Thyroid gland (tissue), 4 donors: ENCODE measurements at regions not wholly inside any gene's neighbourhood (a gene's known extent, or its start where the extent isn't known, plus 50 kb on each side); places are given as distances from the start of the nearest gene placed in this dataset.

Experiments used
- POLR2A ChIP-seq, 2 donors: fragments of 450-650 bp; IDR thresholded peaks; one replicate each; pipeline ENCODE4 v1.6.1; 2017; ENCODE audit warnings: antibody characterized with exemption in 2 of 2, mild to moderate bottlenecking in 2 of 2, moderate library complexity in 1 of 2
- TF ChIP-seq, protein P1 (sequence below), 6 experiments: fragments of 200-600 bp in 3 of 6; fragments of 450-650 bp in 3 of 6; sonication (generic) in 3 of 6; IDR thresholded peaks; one replicate each; pipeline ENCODE4 v1.5.1; 2016 to 2019; ENCODE audit warnings: antibody characterized with exemption in 6 of 6, mild to moderate bottlenecking in 2 of 6, inconsistent platforms in 1 of 6, moderate library complexity in 1 of 6

DNA sequence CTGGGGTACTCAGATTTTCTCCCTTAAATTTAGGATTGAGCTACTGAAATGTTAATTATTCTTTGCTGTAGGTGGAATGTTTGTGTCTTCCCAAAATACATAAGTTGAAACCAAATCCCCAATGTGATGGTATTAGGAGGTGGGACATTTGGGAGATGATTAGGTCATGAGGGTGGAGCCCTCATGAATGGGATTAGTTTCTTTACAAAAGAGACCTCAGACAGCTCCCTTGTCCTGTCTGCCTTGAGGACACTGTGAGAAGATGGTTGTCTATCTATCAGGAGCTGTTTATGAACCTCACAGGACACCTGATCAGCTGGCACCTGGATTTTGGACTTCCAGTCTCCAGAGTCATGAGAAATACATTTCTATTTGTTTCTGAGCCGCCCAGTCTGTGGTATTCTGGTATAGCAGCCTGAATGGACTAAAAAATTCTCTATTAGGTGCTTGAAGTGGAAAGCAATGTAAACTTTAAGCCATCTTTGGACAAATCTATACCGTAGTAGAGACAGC is 99.2 kb upstream of the UXS1 start:
- TF ChIP-seq, protein P1, sequence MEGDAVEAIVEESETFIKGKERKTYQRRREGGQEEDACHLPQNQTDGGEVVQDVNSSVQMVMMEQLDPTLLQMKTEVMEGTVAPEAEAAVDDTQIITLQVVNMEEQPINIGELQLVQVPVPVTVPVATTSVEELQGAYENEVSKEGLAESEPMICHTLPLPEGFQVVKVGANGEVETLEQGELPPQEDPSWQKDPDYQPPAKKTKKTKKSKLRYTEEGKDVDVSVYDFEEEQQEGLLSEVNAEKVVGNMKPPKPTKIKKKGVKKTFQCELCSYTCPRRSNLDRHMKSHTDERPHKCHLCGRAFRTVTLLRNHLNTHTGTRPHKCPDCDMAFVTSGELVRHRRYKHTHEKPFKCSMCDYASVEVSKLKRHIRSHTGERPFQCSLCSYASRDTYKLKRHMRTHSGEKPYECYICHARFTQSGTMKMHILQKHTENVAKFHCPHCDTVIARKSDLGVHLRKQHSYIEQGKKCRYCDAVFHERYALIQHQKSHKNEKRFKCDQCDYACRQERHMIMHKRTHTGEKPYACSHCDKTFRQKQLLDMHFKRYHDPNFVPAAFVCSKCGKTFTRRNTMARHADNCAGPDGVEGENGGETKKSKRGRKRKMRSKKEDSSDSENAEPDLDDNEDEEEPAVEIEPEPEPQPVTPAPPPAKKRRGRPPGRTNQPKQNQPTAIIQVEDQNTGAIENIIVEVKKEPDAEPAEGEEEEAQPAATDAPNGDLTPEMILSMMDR (IDR thresholded peaks at IDR 0.05): no peak
- no peak for TF ChIP-seq POLR2A (IDR thresholded peaks at IDR 0.05)
